Nephron (organoid): ENCODE measurements at regions not wholly inside any gene's neighbourhood (a gene's known extent, or its start where the extent isn't known, plus 50 kb on each side); places are given as distances from the start of the nearest gene placed in this dataset.

ENCODE experiments used
- H3K27ac Mint-ChIP-seq, 3 experiments: 2 replicates each; pipeline ENCODE4 v1.8.0; 2020; ENCODE audit warnings: mixed read lengths in 3 of 3, mild to moderate bottlenecking in 2 of 3, moderate library complexity in 1 of 3
- H3K27me3 Mint-ChIP-seq: 2 replicates; pipeline ENCODE4 v1.8.0; 2021; ENCODE audit warnings: low read depth, mild to moderate bottlenecking, moderate library complexity, mixed read lengths
- H3K36me3 Mint-ChIP-seq: 2 replicates; pipeline ENCODE4 v1.8.0; 2020; ENCODE audit warnings: low read depth, mixed read lengths
- H3K4me1 Mint-ChIP-seq: 2 replicates; pipeline ENCODE4 v1.8.0; 2020; ENCODE audit warnings: mixed read lengths
- H3K4me3 Mint-ChIP-seq, 3 experiments: 2 replicates each; pipeline ENCODE4 v1.8.0; 2020; ENCODE audit warnings: mild to moderate bottlenecking in 3 of 3, mixed read lengths in 3 of 3, moderate library complexity in 2 of 3
- H3K9me3 Mint-ChIP-seq: 2 replicates; pipeline ENCODE4 v1.8.0; 2020; ENCODE audit warnings: mixed read lengths
- TF ChIP-seq, protein P1 (sequence below), 3 experiments: fragments of 200-600 bp; sonication (generic); IDR thresholded peaks; one replicate each; pipeline ENCODE4 v1.5.0; 2021; ENCODE audit warnings: antibody characterized with exemption in 3 of 3; ENCODE audit not compliant: unreplicated experiment in 3 of 3

DNA sequence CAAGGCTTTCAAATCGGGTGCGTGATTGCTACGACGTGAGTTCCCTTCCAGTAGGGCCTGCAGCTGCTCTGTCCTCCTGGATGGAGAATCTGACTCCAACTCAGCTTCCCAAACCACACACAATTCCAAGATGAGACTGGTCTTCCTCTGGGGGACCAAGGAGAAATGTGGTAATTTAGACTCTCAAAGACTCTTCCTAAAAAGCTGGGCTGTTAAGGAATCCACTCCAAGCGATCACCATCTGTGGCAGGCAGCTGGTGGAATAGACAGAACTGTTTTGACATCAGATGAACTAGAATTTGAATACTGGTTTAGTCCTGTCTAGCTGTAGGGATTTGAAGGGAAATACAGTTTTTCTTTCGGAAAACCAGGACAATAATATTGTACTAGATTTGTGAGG lies 130.7 kb upstream of the KLF4 start:
- TF ChIP-seq, protein P1, sequence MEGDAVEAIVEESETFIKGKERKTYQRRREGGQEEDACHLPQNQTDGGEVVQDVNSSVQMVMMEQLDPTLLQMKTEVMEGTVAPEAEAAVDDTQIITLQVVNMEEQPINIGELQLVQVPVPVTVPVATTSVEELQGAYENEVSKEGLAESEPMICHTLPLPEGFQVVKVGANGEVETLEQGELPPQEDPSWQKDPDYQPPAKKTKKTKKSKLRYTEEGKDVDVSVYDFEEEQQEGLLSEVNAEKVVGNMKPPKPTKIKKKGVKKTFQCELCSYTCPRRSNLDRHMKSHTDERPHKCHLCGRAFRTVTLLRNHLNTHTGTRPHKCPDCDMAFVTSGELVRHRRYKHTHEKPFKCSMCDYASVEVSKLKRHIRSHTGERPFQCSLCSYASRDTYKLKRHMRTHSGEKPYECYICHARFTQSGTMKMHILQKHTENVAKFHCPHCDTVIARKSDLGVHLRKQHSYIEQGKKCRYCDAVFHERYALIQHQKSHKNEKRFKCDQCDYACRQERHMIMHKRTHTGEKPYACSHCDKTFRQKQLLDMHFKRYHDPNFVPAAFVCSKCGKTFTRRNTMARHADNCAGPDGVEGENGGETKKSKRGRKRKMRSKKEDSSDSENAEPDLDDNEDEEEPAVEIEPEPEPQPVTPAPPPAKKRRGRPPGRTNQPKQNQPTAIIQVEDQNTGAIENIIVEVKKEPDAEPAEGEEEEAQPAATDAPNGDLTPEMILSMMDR (IDR thresholded peaks at IDR 0.05; ENCODE audit: unreplicated experiment in 3 of 3) = no peak
- peaks cover 18% of the 10 kb centered on the region for H3K27me3 Mint-ChIP-seq
- H3K4me1 Mint-ChIP-seq = peaks cover 4% of the 10 kb centered on the region
- no peaks in the 10 kb centered on the region for H3K9me3 Mint-ChIP-seq
- H3K4me3 Mint-ChIP-seq = no peak overlapping the region
- H3K36me3 Mint-ChIP-seq = no peaks in the 10 kb centered on the region
- H3K27ac Mint-ChIP-seq = no peak overlapping the region

- H3K4me1 Mint-ChIP-seq = no peaks in the 10 kb centered on the region
- no peak overlapping the region for H3K4me3 Mint-ChIP-seq
- no peaks in the 10 kb centered on the region for H3K36me3 Mint-ChIP-seq
- TF ChIP-seq, protein P1 (IDR thresholded peaks at IDR 0.05; ENCODE audit: unreplicated experiment in 3 of 3) = no peak
- no peak overlapping the region for H3K27ac Mint-ChIP-seq
- no peaks in the 10 kb centered on the region for H3K9me3 Mint-ChIP-seq
- H3K27me3 Mint-ChIP-seq = peaks cover 16% of the 10 kb centered on the region
Measured at GRCh38 chr9:107615321-107615720, 125.8 kb upstream of the KLF4 start.

DNA sequence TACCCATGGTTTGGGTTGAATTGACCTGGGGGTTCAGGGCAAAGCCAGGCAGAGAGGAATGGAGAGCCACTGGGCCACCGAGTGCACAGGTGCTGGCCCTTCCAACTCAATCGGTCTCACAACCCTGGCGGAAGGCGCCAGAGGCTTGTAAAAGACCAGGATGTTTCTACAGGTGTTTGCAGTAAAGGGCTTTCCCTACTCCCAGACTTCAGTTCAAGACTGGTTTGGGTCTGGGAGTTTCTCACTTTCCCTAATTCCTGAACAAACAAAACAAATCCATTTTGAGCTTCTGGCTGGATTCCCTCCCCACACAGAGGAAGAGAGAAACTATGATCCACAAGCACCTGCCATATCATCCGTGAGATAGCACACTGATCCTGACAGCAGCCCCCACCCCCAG lies 125.2 kb upstream of the KLF4 start:
- Mint-ChIP-seq H3K27me3 (peaks cover 16% of the 10 kb centered on the region), H3K4me1 (no peaks in the 10 kb centered on the region), H3K27ac (no peak overlapping the region), H3K9me3 (no peaks in the 10 kb centered on the region), H3K36me3 (no peaks in the 10 kb centered on the region), H3K4me3 (no peak overlapping the region)
- TF ChIP-seq, protein P1 (IDR thresholded peaks at IDR 0.05; ENCODE audit: unreplicated experiment in 3 of 3) = no peak

- H3K9me3 Mint-ChIP-seq = no peaks in the 10 kb centered on the region
- H3K36me3 Mint-ChIP-seq = no peaks in the 10 kb centered on the region
- TF ChIP-seq, protein P1 (IDR thresholded peaks at IDR 0.05; ENCODE audit: unreplicated experiment in 3 of 3) = no peak
- no peaks in the 10 kb centered on the region for H3K4me1 Mint-ChIP-seq
- H3K27ac Mint-ChIP-seq = no peak overlapping the region
- H3K4me3 Mint-ChIP-seq = no peak overlapping the region
- peaks cover 16% of the 10 kb centered on the region for H3K27me3 Mint-ChIP-seq
Measured at GRCh38 chr9:107613321-107613720, 123.8 kb upstream of the KLF4 start.

DNA sequence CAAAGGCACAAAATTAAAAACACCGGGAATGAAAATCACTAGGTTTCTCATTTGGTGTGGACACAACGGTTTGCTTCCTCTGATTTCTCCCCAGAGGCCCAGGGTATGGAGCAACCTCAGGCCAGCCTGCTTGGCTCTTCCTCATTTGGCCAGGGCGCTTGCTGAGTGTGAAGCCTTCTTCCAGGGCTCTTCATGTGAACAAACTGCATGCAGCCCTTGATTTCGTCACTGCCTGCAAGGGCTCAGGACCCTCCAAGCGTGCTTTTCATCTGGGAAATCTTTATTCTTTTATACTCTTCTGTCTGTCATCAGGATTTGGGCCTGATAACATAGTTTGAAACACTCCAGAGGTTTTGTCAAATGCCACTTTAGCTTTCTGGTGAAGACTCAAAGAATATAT lies 122.6 kb upstream of the KLF4 start:
- no peak overlapping the region for H3K4me3 Mint-ChIP-seq
- TF ChIP-seq, protein P1 (IDR thresholded peaks at IDR 0.05; ENCODE audit: unreplicated experiment in 3 of 3) = no peak
- no peaks in the 10 kb centered on the region for H3K9me3 Mint-ChIP-seq
- peaks cover 15% of the 10 kb centered on the region for H3K27me3 Mint-ChIP-seq
- H3K4me1 Mint-ChIP-seq = no peaks in the 10 kb centered on the region
- no peak overlapping the region for H3K27ac Mint-ChIP-seq
- no peaks in the 10 kb centered on the region for H3K36me3 Mint-ChIP-seq

DNA sequence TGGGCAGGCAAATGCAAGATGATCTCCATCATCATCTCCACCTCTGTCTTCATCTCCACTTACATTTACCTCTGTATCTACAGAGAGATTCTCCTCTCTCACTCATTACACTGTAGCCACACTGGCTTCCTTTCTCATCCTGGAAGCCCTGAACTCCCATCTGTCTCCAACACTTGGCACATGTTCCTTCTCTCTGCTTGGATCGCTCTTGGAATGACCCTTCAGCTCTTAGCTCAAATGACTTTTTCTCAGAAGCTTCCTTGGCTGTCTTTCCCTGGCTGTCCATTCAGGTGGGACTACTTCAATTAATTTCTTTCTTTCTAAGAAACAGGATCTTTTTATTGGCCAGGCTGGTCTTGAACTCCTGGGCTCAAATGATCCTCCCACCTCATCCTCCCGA lies 120.0 kb upstream of the KLF4 start:
- H3K36me3 Mint-ChIP-seq = no peaks in the 10 kb centered on the region
- H3K27ac Mint-ChIP-seq = no peak overlapping the region
- no peaks in the 10 kb centered on the region for H3K9me3 Mint-ChIP-seq
- H3K4me3 Mint-ChIP-seq = no peak overlapping the region
- H3K4me1 Mint-ChIP-seq = no peaks in the 10 kb centered on the region
- TF ChIP-seq, protein P1 (IDR thresholded peaks at IDR 0.05; ENCODE audit: unreplicated experiment in 3 of 3) = no peak
- H3K27me3 Mint-ChIP-seq = peaks cover 15% of the 10 kb centered on the region
